ENCODE measurements at regions not wholly inside any gene's neighbourhood (a gene's known extent, or its start where the extent isn't known, plus 50 kb on each side); places are given as distances from the start of the nearest gene placed in this dataset.

DNA sequence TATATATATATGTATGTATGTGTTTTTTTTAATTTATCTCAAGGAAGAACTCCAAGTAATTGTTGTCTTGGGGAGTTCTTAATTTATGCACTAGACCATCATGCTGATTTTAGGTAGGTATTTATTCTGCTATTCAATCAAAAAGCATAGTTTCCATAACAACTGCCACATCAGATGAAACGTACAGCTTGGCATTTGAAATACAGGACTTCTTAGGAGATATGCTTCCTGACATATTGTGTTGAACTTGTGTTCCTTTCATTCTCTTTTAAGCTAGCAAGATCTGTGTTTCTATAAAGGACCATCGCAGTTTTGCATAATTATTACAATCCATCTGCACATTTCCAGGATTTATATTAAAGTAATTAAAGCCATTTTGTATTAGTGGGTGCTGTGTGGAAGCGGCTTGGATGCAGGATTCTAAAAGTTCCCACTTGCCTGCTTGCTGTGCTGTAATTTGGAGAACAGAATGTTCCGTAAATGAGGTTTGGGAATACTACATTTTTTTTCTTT, 343.5 kb upstream of the FANCL start:
- H3K36me3 ChIP-seq (ENCODE audit: control insufficient read depth, insufficient read depth, low read length), result no peaks in the 10 kb centered on the region
- no peak for TF ChIP-seq SIN3A (IDR thresholded peaks at IDR 0.05; ENCODE audit: borderline replicate concordance, insufficient read depth, low read depth, low read length)
- TF ChIP-seq TCF7L2 (IDR thresholded peaks at IDR 0.05; ENCODE audit: low read depth, low read length), result no peak
- TF ChIP-seq, protein P1, sequence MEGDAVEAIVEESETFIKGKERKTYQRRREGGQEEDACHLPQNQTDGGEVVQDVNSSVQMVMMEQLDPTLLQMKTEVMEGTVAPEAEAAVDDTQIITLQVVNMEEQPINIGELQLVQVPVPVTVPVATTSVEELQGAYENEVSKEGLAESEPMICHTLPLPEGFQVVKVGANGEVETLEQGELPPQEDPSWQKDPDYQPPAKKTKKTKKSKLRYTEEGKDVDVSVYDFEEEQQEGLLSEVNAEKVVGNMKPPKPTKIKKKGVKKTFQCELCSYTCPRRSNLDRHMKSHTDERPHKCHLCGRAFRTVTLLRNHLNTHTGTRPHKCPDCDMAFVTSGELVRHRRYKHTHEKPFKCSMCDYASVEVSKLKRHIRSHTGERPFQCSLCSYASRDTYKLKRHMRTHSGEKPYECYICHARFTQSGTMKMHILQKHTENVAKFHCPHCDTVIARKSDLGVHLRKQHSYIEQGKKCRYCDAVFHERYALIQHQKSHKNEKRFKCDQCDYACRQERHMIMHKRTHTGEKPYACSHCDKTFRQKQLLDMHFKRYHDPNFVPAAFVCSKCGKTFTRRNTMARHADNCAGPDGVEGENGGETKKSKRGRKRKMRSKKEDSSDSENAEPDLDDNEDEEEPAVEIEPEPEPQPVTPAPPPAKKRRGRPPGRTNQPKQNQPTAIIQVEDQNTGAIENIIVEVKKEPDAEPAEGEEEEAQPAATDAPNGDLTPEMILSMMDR (IDR thresholded peaks at IDR 0.05), result no peak
- DNase-seq (ENCODE audit: low read depth, low spot score), result no peak
- ChIA-PET POLR2A (no interaction called here), CTCF (no interaction called here)
- no peaks in the 10 kb centered on the region for H3K9me3 ChIP-seq (ENCODE audit: control insufficient read depth, insufficient read depth, low read depth, low read length)
- BruUV-seq (replicated peaks), result no TSS peak
- in situ Hi-C loops (cut with HindIII; ENCODE audit: low pct_unique_long_range_greater_than_20kb, low sequenced_read_pairs) (no loop called here), intact Hi-C loops (cut with micrococcal nuclease; ENCODE audit: unreplicated experiment) (no loop called here)
- H3K4me1 ChIP-seq (ENCODE audit: control insufficient read depth, insufficient read depth, low read length), result no peaks in the 10 kb centered on the region
- no peak overlapping the region for H3K27ac ChIP-seq (ENCODE audit: low read length)
- no peak overlapping the region for H3K4me3 ChIP-seq (ENCODE audit: low read depth in 2 of 2, low read length in 2 of 2)
- ATAC-seq, result no peak
- no peaks in the 10 kb centered on the region for H3K27me3 ChIP-seq (ENCODE audit: control insufficient read depth, insufficient read depth, low read length)

DNA sequence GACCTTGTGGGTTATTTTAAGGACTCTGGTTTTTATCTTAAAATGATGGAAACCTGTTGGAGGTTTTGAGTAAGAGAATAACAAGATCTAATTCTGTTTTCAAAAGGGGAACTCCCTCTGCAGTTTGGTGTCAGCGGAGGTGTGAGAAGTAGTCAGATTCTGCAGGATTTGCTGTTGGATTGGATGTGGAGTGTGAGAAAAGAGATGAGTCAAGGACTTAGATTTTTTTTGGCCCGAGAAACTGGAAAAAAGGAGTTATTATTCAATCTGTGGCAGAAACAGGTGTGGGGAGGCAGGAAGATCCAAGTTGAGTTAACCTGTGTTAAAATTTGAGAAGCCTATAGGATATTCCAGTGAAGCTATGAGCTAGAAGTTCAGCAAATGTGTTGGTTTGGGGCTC, 337.2 kb upstream of the FANCL start:
- TF ChIP-seq POLR2AphosphoS5 (IDR thresholded peaks at IDR 0.05; ENCODE audit: low read depth, low read length), result no peak
- TF ChIP-seq, protein P2, sequence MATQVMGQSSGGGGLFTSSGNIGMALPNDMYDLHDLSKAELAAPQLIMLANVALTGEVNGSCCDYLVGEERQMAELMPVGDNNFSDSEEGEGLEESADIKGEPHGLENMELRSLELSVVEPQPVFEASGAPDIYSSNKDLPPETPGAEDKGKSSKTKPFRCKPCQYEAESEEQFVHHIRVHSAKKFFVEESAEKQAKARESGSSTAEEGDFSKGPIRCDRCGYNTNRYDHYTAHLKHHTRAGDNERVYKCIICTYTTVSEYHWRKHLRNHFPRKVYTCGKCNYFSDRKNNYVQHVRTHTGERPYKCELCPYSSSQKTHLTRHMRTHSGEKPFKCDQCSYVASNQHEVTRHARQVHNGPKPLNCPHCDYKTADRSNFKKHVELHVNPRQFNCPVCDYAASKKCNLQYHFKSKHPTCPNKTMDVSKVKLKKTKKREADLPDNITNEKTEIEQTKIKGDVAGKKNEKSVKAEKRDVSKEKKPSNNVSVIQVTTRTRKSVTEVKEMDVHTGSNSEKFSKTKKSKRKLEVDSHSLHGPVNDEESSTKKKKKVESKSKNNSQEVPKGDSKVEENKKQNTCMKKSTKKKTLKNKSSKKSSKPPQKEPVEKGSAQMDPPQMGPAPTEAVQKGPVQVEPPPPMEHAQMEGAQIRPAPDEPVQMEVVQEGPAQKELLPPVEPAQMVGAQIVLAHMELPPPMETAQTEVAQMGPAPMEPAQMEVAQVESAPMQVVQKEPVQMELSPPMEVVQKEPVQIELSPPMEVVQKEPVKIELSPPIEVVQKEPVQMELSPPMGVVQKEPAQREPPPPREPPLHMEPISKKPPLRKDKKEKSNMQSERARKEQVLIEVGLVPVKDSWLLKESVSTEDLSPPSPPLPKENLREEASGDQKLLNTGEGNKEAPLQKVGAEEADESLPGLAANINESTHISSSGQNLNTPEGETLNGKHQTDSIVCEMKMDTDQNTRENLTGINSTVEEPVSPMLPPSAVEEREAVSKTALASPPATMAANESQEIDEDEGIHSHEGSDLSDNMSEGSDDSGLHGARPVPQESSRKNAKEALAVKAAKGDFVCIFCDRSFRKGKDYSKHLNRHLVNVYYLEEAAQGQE (IDR thresholded peaks at IDR 0.05; ENCODE audit: insufficient read depth in 1 of 2, low read depth in 2 of 2, low read length in 1 of 2), result no peak
- TF ChIP-seq SIN3A (IDR thresholded peaks at IDR 0.05; ENCODE audit: borderline replicate concordance, insufficient read depth, low read depth, low read length), result no peak
- TF ChIP-seq, protein P1 (IDR thresholded peaks at IDR 0.05), result no peak
- TF ChIP-seq TCF7L2 (IDR thresholded peaks at IDR 0.05; ENCODE audit: low read depth, low read length), result no peak
- DNase-seq (ENCODE audit: low read depth, low spot score), result no peak
- H3K27ac ChIP-seq (ENCODE audit: low read length), result no peak overlapping the region
- ATAC-seq, result no peak
- ChIA-PET POLR2A (no interaction called here), CTCF (no interaction called here)
- BruUV-seq (replicated peaks), result no TSS peak
- no peaks in the 10 kb centered on the region for H3K4me1 ChIP-seq (ENCODE audit: control insufficient read depth, insufficient read depth, low read length)
- no peaks in the 10 kb centered on the region; the same call in 1 of the 2 replicates for H3K27me3 ChIP-seq (ENCODE audit: control insufficient read depth, insufficient read depth, low read length)
- H3K4me3 ChIP-seq (ENCODE audit: low read depth in 2 of 2, low read length in 2 of 2), result no peak overlapping the region
- in situ Hi-C loops (cut with HindIII; ENCODE audit: low pct_unique_long_range_greater_than_20kb, low sequenced_read_pairs) (no loop called here), intact Hi-C loops (cut with micrococcal nuclease; ENCODE audit: unreplicated experiment) (no loop called here)
- H3K9me3 ChIP-seq (ENCODE audit: control insufficient read depth, insufficient read depth, low read depth, low read length), result no peaks in the 10 kb centered on the region
- no peaks in the 10 kb centered on the region for H3K36me3 ChIP-seq (ENCODE audit: control insufficient read depth, insufficient read depth, low read length)
